HCT116 (cell line): ENCODE measurements at regions not wholly inside any gene's neighbourhood (a gene's known extent, or its start where the extent isn't known, plus 50 kb on each side); places are given as distances from the start of the nearest gene placed in this dataset.

Source experiments
- ATAC-seq: fragments of 200-7000 bp; cut with Tn5 transposase; 2 replicates; pipeline ENCODE4 v1.9.1; 2020; ENCODE audit warnings: mild to moderate bottlenecking, moderate library complexity
- BruUV-seq: library from RNA; stranded (reverse); fragments of 400-500 nt; replicated peaks from 2 replicates; lab custom pipeline; 2021; lab: Mats Ljungman, UMichigan
- CTCF ChIA-PET: fragments of 300-600 bp; sonication (Branson Sonifier 250); formaldehyde crosslinking; loops from one replicate; lab custom pipeline; 2021; ENCODE audit warnings: antibody characterized with exemption; lab: Charles Lee
- POLR2A ChIA-PET: fragments of 300-600, 350-600 bp; sonication (Branson Sonifier 250); formaldehyde crosslinking; loops from one replicate; lab custom pipeline; 2021; ENCODE audit warnings: antibody characterized with exemption; lab: Charles Lee
- RAD21 ChIA-PET, 2 experiments: fragments of 300-600 bp; sonication (Branson Sonifier 250); formaldehyde crosslinking; loops; one replicate each; lab custom pipeline; 2023; ENCODE audit warnings: low total read pairs in 2 of 2; ENCODE audit not compliant: uncharacterized antibody in 2 of 2, unreplicated experiment in 2 of 2, low non-redundant PET in 1 of 2; lab: Charles Lee
- DNase-seq: peaks from one replicate; pipeline ENCODE4 v3.0.0-alpha.2; 2010; ENCODE audit warnings: low read depth, low spot score
- H2AFZ ChIP-seq: fragments of 200-600 bp; shearing (Covaris generic), sonication (generic); 2 replicates; pipeline ENCODE4 v1.6.1; 2017; ENCODE audit warnings: low read depth, mixed run types, mixed read lengths, antibody characterized with exemption, low read length; ENCODE audit not compliant: poor library complexity, severe bottlenecking
- H3K27ac ChIP-seq: 2 replicates; pipeline ENCODE4 v1.5.1; 2012; ENCODE audit warnings: low read depth, low read length
- H3K27me3 ChIP-seq: fragments of 200-600 bp; sonication (generic); 2 replicates; pipeline ENCODE4 v1.6.1; 2016; ENCODE audit warnings: mixed run types, low read length, mixed read lengths; ENCODE audit not compliant: insufficient read depth
- H3K36me3 ChIP-seq, 2 experiments: fragments of 200-500 bp in 1 of 2; fragments of 200-600 bp in 1 of 2; sonication (Bioruptor generic) in 1 of 2; sonication (generic) in 1 of 2; 2 replicates each; pipeline versions ENCODE4 v1.5.1 to v1.6.1; 2014 to 2016; ENCODE audit warnings: low read length in 2 of 2, inconsistent platforms in 1 of 2, mixed read lengths in 1 of 2, mixed run types in 1 of 2; ENCODE audit not compliant: insufficient read depth in 2 of 2, control insufficient read depth in 1 of 2
- H3K4me1 ChIP-seq, 2 experiments: fragments of 200-600 bp in 1 of 2; sonication (generic) in 1 of 2; 2 replicates each; pipeline versions ENCODE4 v1.5.1 to v1.6.1; 2012 to 2017; ENCODE audit warnings: low read length in 2 of 2, inconsistent platforms in 1 of 2, mild to moderate bottlenecking in 1 of 2, mixed read lengths in 1 of 2, mixed run types in 1 of 2, moderate library complexity in 1 of 2; ENCODE audit not compliant: insufficient read depth in 2 of 2, control insufficient read depth in 1 of 2
- H3K4me2 ChIP-seq: fragments of 200-600 bp; sonication (generic); 2 replicates; pipeline ENCODE4 v1.6.1; 2017; ENCODE audit warnings: mixed run types, low read length, mixed read lengths
- H3K4me3 ChIP-seq, 2 experiments: fragments of 200-600 bp in 1 of 2; sonication (generic) in 1 of 2; replicated peaks in 1 of 2; 2 replicates each; pipeline ENCODE4 v1.5.1; 2011 to 2016; ENCODE audit warnings: low read length in 2 of 2, control low read depth in 1 of 2, low read depth in 1 of 2, mild to moderate bottlenecking in 1 of 2, mixed read lengths in 1 of 2, mixed run types in 1 of 2
- H3K79me2 ChIP-seq: fragments of 200-600 bp; sonication (generic); 2 replicates; pipeline ENCODE4 v1.6.1; 2017; ENCODE audit warnings: mild to moderate bottlenecking, mixed run types, low read length, moderate library complexity, mixed read lengths; ENCODE audit not compliant: insufficient read depth
- H3K9ac ChIP-seq: fragments of 200-600 bp; sonication (generic); 2 replicates; pipeline ENCODE4 v1.6.1; 2016; ENCODE audit warnings: low read length, mixed read lengths
- H3K9me2 ChIP-seq: fragments of 200-600 bp; sonication (generic), shearing (Covaris generic); 2 replicates; pipeline ENCODE4 v1.6.1; 2017; ENCODE audit warnings: mixed run types, mild to moderate bottlenecking, moderate library complexity; ENCODE audit not compliant: insufficient read depth
- H3K9me3 ChIP-seq, 2 experiments: fragments of 200-500 bp in 1 of 2; fragments of 200-600 bp in 1 of 2; sonication (Bioruptor generic) in 1 of 2; sonication (generic) in 1 of 2; 2 replicates each; pipeline ENCODE4 v1.6.1; 2014 to 2017; ENCODE audit warnings: low read length in 2 of 2, mixed read lengths in 2 of 2, inconsistent platforms in 1 of 2, low read depth in 1 of 2, mild to moderate bottlenecking in 1 of 2, mixed run types in 1 of 2, moderate library complexity in 1 of 2; ENCODE audit not compliant: control insufficient read depth in 1 of 2, insufficient read depth in 1 of 2
- H4K20me1 ChIP-seq: fragments of 200-600 bp; sonication (generic), shearing (Covaris generic); 2 replicates; pipeline ENCODE4 v1.6.1; 2017; ENCODE audit warnings: mixed run types, mild to moderate bottlenecking, moderate library complexity; ENCODE audit not compliant: insufficient read depth
- ATF3 ChIP-seq: IDR thresholded peaks from 2 replicates; pipeline ENCODE4 v1.6.1; 2012
- CEBPB ChIP-seq: IDR thresholded peaks from 2 replicates; pipeline ENCODE4 v1.6.1; 2012; ENCODE audit warnings: low read depth
- CTCF ChIP-seq, 3 experiments: fragments of 200-600 bp in 1 of 3; sonication (generic) in 1 of 3; IDR thresholded peaks in 2 of 3; conservative IDR thresholded peaks in 1 of 3; 2 replicates each; pipeline ENCODE4 v1.5.1; 2012 to 2017; ENCODE audit warnings: low read depth in 2 of 3, low read length in 2 of 3, antibody characterized with exemption in 1 of 3, borderline replicate concordance in 1 of 3, control low read depth in 1 of 3, mild to moderate bottlenecking in 1 of 3, mixed read lengths in 1 of 3, mixed run types in 1 of 3, moderate library complexity in 1 of 3; ENCODE audit not compliant: insufficient read depth in 1 of 3
- EGR1 ChIP-seq: IDR thresholded peaks from 2 replicates; pipeline ENCODE4 v1.6.1; 2012; ENCODE audit warnings: low read depth
- ELF1 ChIP-seq: IDR thresholded peaks from 2 replicates; pipeline ENCODE4 v1.6.1; 2012; ENCODE audit warnings: low read depth, borderline replicate concordance
- EZH2 ChIP-seq: fragments of 200-600 bp; sonication (generic); IDR thresholded peaks from 2 replicates; pipeline ENCODE4 v1.6.1; 2017; ENCODE audit warnings: antibody characterized with exemption, mixed run types
- EZH2phosphoT487 ChIP-seq: fragments of 200-600 bp; IDR thresholded peaks from 2 replicates; pipeline ENCODE4 v1.6.1; 2018; ENCODE audit warnings: antibody characterized with exemption, borderline replicate concordance
- FOSL1 ChIP-seq: IDR thresholded peaks from 2 replicates; pipeline ENCODE4 v1.6.1; 2012; ENCODE audit warnings: low read depth
- JUND ChIP-seq: IDR thresholded peaks from 2 replicates; pipeline ENCODE4 v1.6.1; 2012
- MAX ChIP-seq: IDR thresholded peaks from 2 replicates; pipeline ENCODE4 v1.6.1; 2012
- POLR2A ChIP-seq: IDR thresholded peaks from 2 replicates; pipeline ENCODE4 v1.7.0; 2011; ENCODE audit warnings: borderline replicate concordance; ENCODE audit not compliant: insufficient read depth, insufficient read length; ENCODE audit errors: extremely low read depth
- POLR2AphosphoS5 ChIP-seq: IDR thresholded peaks from 2 replicates; pipeline ENCODE4 v1.6.1; 2011; ENCODE audit warnings: mild to moderate bottlenecking, low read depth, low read length, moderate library complexity
- RAD21 ChIP-seq: IDR thresholded peaks from 2 replicates; pipeline ENCODE4 v1.6.1; 2012; ENCODE audit warnings: low read depth, mild to moderate bottlenecking
- REST ChIP-seq: IDR thresholded peaks from 2 replicates; pipeline ENCODE4 v1.6.1; 2012; ENCODE audit warnings: low read depth
- SP1 ChIP-seq: IDR thresholded peaks from 2 replicates; pipeline ENCODE4 v1.6.1; 2012; ENCODE audit warnings: low read depth
- TCF7L2 ChIP-seq: IDR thresholded peaks from 2 replicates; pipeline ENCODE4 v1.7.0; 2011; ENCODE audit warnings: borderline replicate concordance, inconsistent platforms; ENCODE audit not compliant: insufficient read depth, insufficient read length; ENCODE audit errors: extremely low read depth
- YY1 ChIP-seq: IDR thresholded peaks from 2 replicates; pipeline ENCODE4 v1.6.1; 2011; ENCODE audit warnings: low read length, low read depth, moderate library complexity, mild to moderate bottlenecking; ENCODE audit not compliant: insufficient replicate concordance; ENCODE audit errors: extremely low read depth
- ZBTB33 ChIP-seq: IDR thresholded peaks from 2 replicates; pipeline ENCODE4 v1.6.1; 2011; ENCODE audit warnings: mild to moderate bottlenecking, low read length, moderate library complexity; ENCODE audit not compliant: insufficient replicate concordance; ENCODE audit errors: extremely low read depth
- ZFX ChIP-seq: fragments of 450-650 bp; IDR thresholded peaks from 2 replicates; pipeline ENCODE4 v1.6.1; 2017
- ZNF274 ChIP-seq: fragments of 200-500 bp; sonication (Bioruptor generic); IDR thresholded peaks from 2 replicates; pipeline ENCODE4 v1.6.1; 2014; ENCODE audit warnings: mild to moderate bottlenecking, low read depth, low read length, inconsistent platforms
- intact Hi-C: fragments of 100-400 bp; cut with micrococcal nuclease; formaldehyde crosslinking; loops from 2 replicates; pipeline ENCODE4 v1.10.0; 2022

DNA sequence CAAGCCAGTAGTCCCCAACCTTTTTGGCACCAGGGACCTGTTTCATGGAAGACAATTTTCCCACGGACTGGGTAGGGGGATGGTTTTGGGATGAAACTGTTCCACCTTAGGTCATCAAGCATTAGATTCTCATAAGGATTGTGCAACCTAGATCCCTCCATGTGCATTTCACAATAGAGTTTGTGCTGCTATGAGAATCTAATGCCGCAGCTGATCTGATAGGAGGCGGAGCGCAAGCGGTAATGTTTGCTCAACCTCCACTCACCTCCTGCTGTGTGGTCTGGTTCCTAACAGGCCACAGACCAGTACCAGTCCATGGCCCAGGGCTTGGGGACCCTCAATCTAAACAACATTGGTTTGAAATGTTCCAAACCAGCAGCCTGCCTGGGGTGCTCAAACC is 137.0 kb upstream of the STXBP5 start:
- ATAC-seq (no peak), DNase-seq (no peak)
- Histone ChIP-seq H3K4me1 (peaks cover 2 to 17% of the 10 kb centered on the region in 2 experiments; a peak in 2 of 4 replicates), H3K27ac (no peak overlapping the region), H4K20me1 (no peaks in the 10 kb centered on the region), H3K79me2 (no peaks in the 10 kb centered on the region), H2AFZ (no peak overlapping the region), H3K9ac (no peak overlapping the region), H3K36me3 (no peaks in the 10 kb centered on the region), H3K4me2 (no peak overlapping the region), H3K9me3 (no peaks in the 10 kb centered on the region; a peak in 1 of 4 replicates), H3K4me3 (no peak overlapping the region), H3K9me2 (no peaks in the 10 kb centered on the region), H3K27me3 (no peaks in the 10 kb centered on the region)
- TF ChIP-seq ATF3: no peak
- no peak for TF ChIP-seq POLR2A
- no peak for TF ChIP-seq SP1
- no peak for TF ChIP-seq EZH2phosphoT487
- no peak for TF ChIP-seq CTCF (IDR thresholded peaks at IDR 0.05 in 2 of 3, conservative IDR thresholded peaks at IDR 0.05 in 1 of 3; ENCODE audit: borderline replicate concordance in 1 of 3, insufficient read depth in 1 of 3, low read depth in 2 of 3, low read length in 2 of 3)
- no peak for TF ChIP-seq TCF7L2
- TF ChIP-seq RAD21: no peak
- TF ChIP-seq YY1: no peak
- TF ChIP-seq ZNF274: no peak
- TF ChIP-seq MAX: no peak
- no peak for TF ChIP-seq FOSL1
- TF ChIP-seq ELF1: no peak
- no peak for TF ChIP-seq POLR2AphosphoS5
- TF ChIP-seq ZFX: no peak
- TF ChIP-seq CEBPB: no peak
- no peak for TF ChIP-seq ZBTB33
- no peak for TF ChIP-seq JUND
- no peak for TF ChIP-seq REST
- no peak for TF ChIP-seq EGR1
- no peak for TF ChIP-seq EZH2
- ChIA-PET RAD21 (no interaction called here), POLR2A (no interaction called here), CTCF (no interaction called here)
- intact Hi-C loops: no loop called here
- no TSS peak for BruUV-seq
